Body of pancreas (tissue), 4 donors: ENCODE measurements at regions not wholly inside any gene's neighbourhood (a gene's known extent, or its start where the extent isn't known, plus 50 kb on each side); places are given as distances from the start of the nearest gene placed in this dataset.

ENCODE experiments used
- POLR2A ChIP-seq, 3 donors: fragments of 450-650 bp; IDR thresholded peaks; one replicate each; pipeline ENCODE4 v1.6.1; 2016; ENCODE audit warnings: antibody characterized with exemption in 3 of 3, mild to moderate bottlenecking in 2 of 3
- TF ChIP-seq, protein P1 (sequence below), 7 experiments: fragments of 450-650 bp in 4 of 7; fragments of 200-600 bp in 3 of 7; sonication (generic) in 3 of 7; IDR thresholded peaks; one replicate each; pipeline ENCODE4 v1.5.1; 2016 to 2019; ENCODE audit warnings: antibody characterized with exemption in 7 of 7

DNA sequence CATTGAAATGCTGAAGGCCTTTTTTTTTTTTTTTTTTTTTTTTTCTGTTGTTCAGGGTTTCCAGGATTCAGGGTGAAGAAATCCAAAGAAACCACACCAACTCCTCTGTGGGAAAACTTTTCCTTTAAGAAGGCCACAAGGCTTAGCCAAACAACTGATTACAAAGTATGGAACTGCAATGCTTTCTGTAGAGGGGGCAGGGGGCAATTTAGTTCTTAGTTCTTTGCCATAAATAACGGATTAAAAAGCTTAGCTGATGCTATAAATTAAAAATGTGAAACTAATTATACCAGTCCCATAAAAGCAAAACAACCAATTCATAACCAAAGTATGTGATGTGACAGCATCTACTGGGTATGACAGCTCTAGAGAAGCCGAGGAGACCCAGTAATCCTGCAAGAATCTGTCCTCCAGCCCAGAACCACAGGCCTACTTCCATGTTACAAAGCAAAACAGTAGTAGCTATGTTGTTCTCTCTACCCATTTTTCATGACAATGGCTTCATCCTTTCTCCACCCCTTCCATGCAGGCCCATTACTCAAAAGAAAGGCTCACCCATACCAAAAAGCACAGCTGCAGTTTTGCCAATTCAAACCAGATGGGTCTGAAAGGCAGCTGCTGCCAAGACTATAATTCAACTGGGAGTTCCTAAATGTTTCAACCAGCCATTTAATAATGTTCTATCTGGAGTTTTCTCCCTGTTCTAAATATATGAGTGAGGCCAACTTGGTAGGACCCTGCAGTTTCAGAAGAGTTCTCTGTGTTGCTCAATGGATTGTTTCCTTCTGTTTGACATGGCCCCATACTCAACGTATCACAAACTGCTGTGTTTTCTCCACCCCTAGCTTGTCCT, 167.1 kb upstream of the ZFHX3 start:
- TF ChIP-seq, protein P1, sequence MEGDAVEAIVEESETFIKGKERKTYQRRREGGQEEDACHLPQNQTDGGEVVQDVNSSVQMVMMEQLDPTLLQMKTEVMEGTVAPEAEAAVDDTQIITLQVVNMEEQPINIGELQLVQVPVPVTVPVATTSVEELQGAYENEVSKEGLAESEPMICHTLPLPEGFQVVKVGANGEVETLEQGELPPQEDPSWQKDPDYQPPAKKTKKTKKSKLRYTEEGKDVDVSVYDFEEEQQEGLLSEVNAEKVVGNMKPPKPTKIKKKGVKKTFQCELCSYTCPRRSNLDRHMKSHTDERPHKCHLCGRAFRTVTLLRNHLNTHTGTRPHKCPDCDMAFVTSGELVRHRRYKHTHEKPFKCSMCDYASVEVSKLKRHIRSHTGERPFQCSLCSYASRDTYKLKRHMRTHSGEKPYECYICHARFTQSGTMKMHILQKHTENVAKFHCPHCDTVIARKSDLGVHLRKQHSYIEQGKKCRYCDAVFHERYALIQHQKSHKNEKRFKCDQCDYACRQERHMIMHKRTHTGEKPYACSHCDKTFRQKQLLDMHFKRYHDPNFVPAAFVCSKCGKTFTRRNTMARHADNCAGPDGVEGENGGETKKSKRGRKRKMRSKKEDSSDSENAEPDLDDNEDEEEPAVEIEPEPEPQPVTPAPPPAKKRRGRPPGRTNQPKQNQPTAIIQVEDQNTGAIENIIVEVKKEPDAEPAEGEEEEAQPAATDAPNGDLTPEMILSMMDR (IDR thresholded peaks at IDR 0.05): no peak
- TF ChIP-seq POLR2A (IDR thresholded peaks at IDR 0.05): no peak
